Osteoblast (primary cell): ENCODE measurements at regions not wholly inside any gene's neighbourhood (a gene's known extent, or its start where the extent isn't known, plus 50 kb on each side); places are given as distances from the start of the nearest gene placed in this dataset.

Experiments
- DNase-seq: peaks from one replicate; pipeline ENCODE4 v3.0.0; 2011; ENCODE audit warnings: low spot score, mixed read lengths; ENCODE audit not compliant: insufficient read length; ENCODE audit errors: missing footprints
- H2AFZ ChIP-seq: 2 replicates; pipeline ENCODE4 v1.6.0; 2011; ENCODE audit warnings: mild to moderate bottlenecking, low read length
- H3K27ac ChIP-seq: 2 replicates; pipeline ENCODE4 v1.5.1; 2011; ENCODE audit warnings: mild to moderate bottlenecking, low read depth, low read length, moderate library complexity
- H3K27me3 ChIP-seq: 2 replicates; pipeline ENCODE4 v1.6.0; 2012; ENCODE audit warnings: mild to moderate bottlenecking, control low read depth, inconsistent platforms, low read length, moderate library complexity; ENCODE audit not compliant: insufficient read depth
- H3K36me3 ChIP-seq: 2 replicates; pipeline ENCODE4 v1.5.1; 2011; ENCODE audit warnings: mild to moderate bottlenecking, low read length, control low read depth, moderate library complexity; ENCODE audit not compliant: insufficient read depth
- H3K4me1 ChIP-seq: 2 replicates; pipeline ENCODE4 v1.5.1; 2011; ENCODE audit warnings: mild to moderate bottlenecking, low read length, control low read depth, moderate library complexity; ENCODE audit not compliant: insufficient read depth
- H3K4me2 ChIP-seq: 2 replicates; pipeline ENCODE4 v1.6.0; 2011; ENCODE audit warnings: mild to moderate bottlenecking, low read length; ENCODE audit not compliant: insufficient read depth
- H3K4me3 ChIP-seq: fragments of 200-600 bp; sonication (generic); 3 replicates; pipeline ENCODE4 v1.5.1; 2012; ENCODE audit warnings: mild to moderate bottlenecking, low read length, inconsistent platforms; ENCODE audit not compliant: insufficient read depth
- H3K79me2 ChIP-seq: 2 replicates; pipeline ENCODE4 v1.6.0; 2012; ENCODE audit warnings: mild to moderate bottlenecking, low read length, control low read depth, inconsistent platforms; ENCODE audit not compliant: insufficient read depth
- H3K9me3 ChIP-seq: 2 replicates; pipeline ENCODE4 v1.5.1; 2011; ENCODE audit warnings: low read depth, low read length, control low read depth
- H4K20me1 ChIP-seq: 2 replicates; pipeline ENCODE4 v1.6.0; 2012; ENCODE audit warnings: mild to moderate bottlenecking, low read length, control low read depth; ENCODE audit not compliant: insufficient read depth
- CTCF ChIP-seq: IDR thresholded peaks from 2 replicates; pipeline ENCODE4 v1.5.1; 2011; ENCODE audit warnings: mild to moderate bottlenecking, low read depth, low read length, moderate library complexity; ENCODE audit errors: extremely low read depth

- Histone ChIP-seq H3K4me1 (no peaks in the 10 kb centered on the region), H3K36me3 (no peaks in the 10 kb centered on the region), H3K4me3 (no peak overlapping the region), H3K4me2 (no peak overlapping the region), H3K27me3 (peaks cover 8% of the 10 kb centered on the region), H3K9me3 (no peaks in the 10 kb centered on the region), H3K27ac (no peak overlapping the region), H4K20me1 (no peaks in the 10 kb centered on the region), H2AFZ (no peak overlapping the region), H3K79me2 (no peaks in the 10 kb centered on the region)
- DNase-seq: no peak
- no peak for TF ChIP-seq CTCF
Measured at GRCh38 chr1:29903548-29904166, 667.3 kb downstream of the PTPRU start.

- H3K27ac ChIP-seq: no peak overlapping the region
- no peak for DNase-seq
- H3K4me3 ChIP-seq: no peak overlapping the region
- no peak overlapping the region for H2AFZ ChIP-seq
- no peaks in the 10 kb centered on the region for H3K4me1 ChIP-seq
- peaks cover 8% of the 10 kb centered on the region for H3K27me3 ChIP-seq
- no peak overlapping the region for H3K4me2 ChIP-seq
- no peak for TF ChIP-seq CTCF
- H4K20me1 ChIP-seq: no peaks in the 10 kb centered on the region
- no peaks in the 10 kb centered on the region for H3K79me2 ChIP-seq
- no peaks in the 10 kb centered on the region for H3K36me3 ChIP-seq
- no peaks in the 10 kb centered on the region for H3K9me3 ChIP-seq
Measured at GRCh38 chr1:29901624-29902325, 665.5 kb downstream of the PTPRU start.

- H3K4me1 ChIP-seq: no peaks in the 10 kb centered on the region
- no peaks in the 10 kb centered on the region for H3K79me2 ChIP-seq
- TF ChIP-seq CTCF: no peak
- no peaks in the 10 kb centered on the region for H4K20me1 ChIP-seq
- H3K4me2 ChIP-seq: no peak overlapping the region
- H2AFZ ChIP-seq: no peak overlapping the region
- no peaks in the 10 kb centered on the region for H3K36me3 ChIP-seq
- H3K27ac ChIP-seq: no peak overlapping the region
- no peak overlapping the region for H3K4me3 ChIP-seq
- H3K9me3 ChIP-seq: no peaks in the 10 kb centered on the region
- H3K27me3 ChIP-seq: peaks cover 8% of the 10 kb centered on the region
- no peak for DNase-seq
Measured at GRCh38 chr1:29900712-29901111, 664.4 kb downstream of the PTPRU start.

GRCh38 chr1:29900104-29900679, 663.9 kb downstream of the PTPRU start:
- Histone ChIP-seq H3K9me3 (no peaks in the 10 kb centered on the region), H3K27me3 (peaks cover 8% of the 10 kb centered on the region), H2AFZ (no peak overlapping the region), H3K4me2 (no peak overlapping the region), H3K36me3 (no peaks in the 10 kb centered on the region), H3K4me1 (no peaks in the 10 kb centered on the region), H3K4me3 (no peak overlapping the region), H3K79me2 (no peaks in the 10 kb centered on the region), H3K27ac (no peak overlapping the region), H4K20me1 (no peaks in the 10 kb centered on the region)
- no peak for DNase-seq
- no peak for TF ChIP-seq CTCF
